ENCODE measurements at regions not wholly inside any gene's neighbourhood (a gene's known extent, or its start where the extent isn't known, plus 50 kb on each side); places are given as distances from the start of the nearest gene placed in this dataset.

GRCh38 chr6:43983191-43983590, 144.1 kb downstream of the MRPL14 start:
- DNase-seq (ENCODE audit: low read depth in 2 of 2), result no peak

GRCh38 chr6:43982084-43982625, 145.1 kb downstream of the MRPL14 start:
- DNase-seq (ENCODE audit: low read depth in 2 of 2), result no peak

GRCh38 chr6:43981363-43981990, 145.8 kb downstream of the MRPL14 start:
- no peak for DNase-seq (ENCODE audit: low read depth in 2 of 2)

GRCh38 chr6:43980004-43980795, 147.1 kb downstream of the MRPL14 start:
- DNase-seq (ENCODE audit: low read depth in 2 of 2), result no peak

- no peak for DNase-seq (ENCODE audit: low read depth in 2 of 2)
Observed at GRCh38 chr6:43979525-43979924, 147.7 kb downstream of the MRPL14 start.

- DNase-seq (ENCODE audit: low read depth in 2 of 2), result no peak
Observed at GRCh38 chr6:43978473-43979346, 148.5 kb downstream of the MRPL14 start.

- peak in 1 of 2 donors; percentile 5 for DNase-seq (ENCODE audit: low read depth in 2 of 2)
Observed at GRCh38 chr6:43977404-43978111, 149.7 kb downstream of the MRPL14 start.

GRCh38 chr6:43976706-43977403, 150.4 kb downstream of the MRPL14 start:
- DNase-seq (ENCODE audit: low read depth in 2 of 2), result no peak

- DNase-seq (ENCODE audit: low read depth in 2 of 2), result no peak
Observed at GRCh38 chr6:43974643-43975230, 152.5 kb downstream of the MRPL14 start.

- no peak for DNase-seq (ENCODE audit: low read depth in 2 of 2)
Observed at GRCh38 chr6:43973357-43973756, 153.9 kb downstream of the MRPL14 start.

GRCh38 chr6:43972913-43973300, 154.3 kb downstream of the MRPL14 start:
- DNase-seq (ENCODE audit: low read depth in 2 of 2), result no peak

GRCh38 chr6:43972179-43972912, 154.9 kb downstream of the MRPL14 start:
- DNase-seq (ENCODE audit: low read depth in 2 of 2), result no peak

- DNase-seq (ENCODE audit: low read depth in 2 of 2), result no peak
Observed at GRCh38 chr6:43971776-43972126, 155.5 kb downstream of the MRPL14 start.

GRCh38 chr6:43970913-43971775, 156.1 kb downstream of the MRPL14 start:
- no peak for DNase-seq (ENCODE audit: low read depth in 2 of 2)

GRCh38 chr6:43970068-43970912, 157.0 kb downstream of the MRPL14 start:
- no peak for DNase-seq (ENCODE audit: low read depth in 2 of 2)

GRCh38 chr6:43969158-43969981, 157.9 kb downstream of the MRPL14 start:
- no peak for DNase-seq (ENCODE audit: low read depth in 2 of 2)
